Loucy (cell line): ENCODE measurements at regions not wholly inside any gene's neighbourhood (a gene's known extent, or its start where the extent isn't known, plus 50 kb on each side); places are given as distances from the start of the nearest gene placed in this dataset.

Experiments
- H2AFZ ChIP-seq: fragments of 200-600 bp; sonication (generic); 2 replicates; pipeline ENCODE4 v1.6.0; 2016; ENCODE audit warnings: antibody characterized with exemption, mild to moderate bottlenecking, low read length, moderate library complexity
- H3F3A ChIP-seq: fragments of 200-600 bp; 2 replicates; pipeline ENCODE4 v1.6.0; 2016; ENCODE audit warnings: antibody characterized with exemption, low read depth, mild to moderate bottlenecking
- H3K27me3 ChIP-seq: fragments of 200-600 bp; sonication (generic); 2 replicates; pipeline ENCODE4 v1.6.1; 2014; ENCODE audit warnings: low read length, mild to moderate bottlenecking; ENCODE audit not compliant: insufficient read depth, poor library complexity, severe bottlenecking
- H3K36me3 ChIP-seq: fragments of 200-600 bp; sonication (generic); 2 replicates; pipeline ENCODE4 v1.6.1; 2016; ENCODE audit warnings: low read length; ENCODE audit not compliant: insufficient read depth
- H3K4me1 ChIP-seq: fragments of 200-600 bp; sonication (generic); 2 replicates; pipeline ENCODE4 v1.5.1; 2014; ENCODE audit warnings: low read length, mild to moderate bottlenecking; ENCODE audit not compliant: insufficient read depth, poor library complexity, severe bottlenecking
- H3K4me2 ChIP-seq: fragments of 200-600 bp; sonication (generic); 2 replicates; pipeline ENCODE4 v1.6.0; 2014; ENCODE audit warnings: antibody characterized with exemption, low read length, low read depth, mild to moderate bottlenecking; ENCODE audit not compliant: poor library complexity, severe bottlenecking
- H3K4me3 ChIP-seq: fragments of 200-600 bp; sonication (generic); 2 replicates; pipeline ENCODE4 v1.5.1; 2014; ENCODE audit warnings: low read length, mild to moderate bottlenecking, mixed read lengths; ENCODE audit not compliant: poor library complexity, severe bottlenecking
- H3K79me2 ChIP-seq: fragments of 200-600 bp; sonication (generic); 2 replicates; pipeline ENCODE4 v1.6.1; 2014; ENCODE audit warnings: low read length; ENCODE audit not compliant: insufficient read depth
- H3K9ac ChIP-seq: fragments of 200-600 bp; sonication (generic); 2 replicates; pipeline ENCODE4 v1.6.0; 2014; ENCODE audit warnings: mild to moderate bottlenecking, low read depth, low read length, moderate library complexity; ENCODE audit not compliant: poor library complexity, severe bottlenecking
- H3K9me2 ChIP-seq: fragments of 200-600 bp; sonication (generic); replicated peaks from 2 replicates; pipeline ENCODE4 v1.6.1; 2016; ENCODE audit warnings: low read depth, low read length, mixed read lengths
- H3K9me3 ChIP-seq: fragments of 200-600 bp; sonication (generic); 2 replicates; pipeline ENCODE4 v1.6.1; 2014; ENCODE audit warnings: mild to moderate bottlenecking, antibody characterized with exemption, low read length, low read depth; ENCODE audit not compliant: insufficient read depth
- H4K20me1 ChIP-seq: fragments of 200-600 bp; sonication (generic); 2 replicates; pipeline ENCODE4 v1.6.0; 2014; ENCODE audit warnings: antibody characterized with exemption, low read length, mild to moderate bottlenecking; ENCODE audit not compliant: insufficient read depth, poor library complexity, severe bottlenecking
- EZH2phosphoT487 ChIP-seq: fragments of 200-600 bp; IDR thresholded peaks from 2 replicates; pipeline ENCODE4 v1.6.1; 2018; ENCODE audit warnings: antibody characterized with exemption, mild to moderate bottlenecking, moderate library complexity, borderline replicate concordance
- TF ChIP-seq, protein P1 (sequence below): fragments of 200-600 bp; sonication (generic); conservative IDR thresholded peaks from 2 replicates; pipeline ENCODE4 v1.5.1; 2014; ENCODE audit warnings: mild to moderate bottlenecking, antibody characterized with exemption, low read length

DNA sequence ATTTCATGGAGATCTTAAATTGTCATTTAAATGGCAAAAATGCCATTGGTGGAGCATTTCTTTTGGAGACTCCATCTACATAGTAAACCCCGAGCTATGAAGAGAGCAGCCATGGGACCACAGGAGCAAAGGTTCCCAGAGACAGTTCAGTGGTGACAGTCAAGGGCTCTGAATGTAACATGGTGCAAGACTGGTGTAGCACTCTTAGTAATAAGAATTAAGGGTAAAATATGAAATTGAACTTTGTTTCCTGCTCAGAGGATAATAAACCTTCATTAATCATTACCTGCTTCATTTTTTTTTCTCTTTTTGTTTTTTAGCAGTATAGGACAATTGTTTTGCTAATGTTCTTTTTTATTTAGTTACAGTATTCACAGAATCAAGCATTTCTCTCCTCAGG, 717.5 kb upstream of the POM121L12 start:
- Histone ChIP-seq H3F3A (no peaks in the 10 kb centered on the region), H3K9me3 (no peaks in the 10 kb centered on the region), H2AFZ (no peak overlapping the region), H3K27me3 (no peaks in the 10 kb centered on the region), H3K4me3 (no peak overlapping the region), H3K4me2 (no peak overlapping the region), H3K9me2 (no peaks in the 10 kb centered on the region), H3K79me2 (no peaks in the 10 kb centered on the region), H4K20me1 (no peaks in the 10 kb centered on the region), H3K4me1 (no peaks in the 10 kb centered on the region), H3K36me3 (no peaks in the 10 kb centered on the region), H3K9ac (no peak overlapping the region)
- TF ChIP-seq, protein P1, sequence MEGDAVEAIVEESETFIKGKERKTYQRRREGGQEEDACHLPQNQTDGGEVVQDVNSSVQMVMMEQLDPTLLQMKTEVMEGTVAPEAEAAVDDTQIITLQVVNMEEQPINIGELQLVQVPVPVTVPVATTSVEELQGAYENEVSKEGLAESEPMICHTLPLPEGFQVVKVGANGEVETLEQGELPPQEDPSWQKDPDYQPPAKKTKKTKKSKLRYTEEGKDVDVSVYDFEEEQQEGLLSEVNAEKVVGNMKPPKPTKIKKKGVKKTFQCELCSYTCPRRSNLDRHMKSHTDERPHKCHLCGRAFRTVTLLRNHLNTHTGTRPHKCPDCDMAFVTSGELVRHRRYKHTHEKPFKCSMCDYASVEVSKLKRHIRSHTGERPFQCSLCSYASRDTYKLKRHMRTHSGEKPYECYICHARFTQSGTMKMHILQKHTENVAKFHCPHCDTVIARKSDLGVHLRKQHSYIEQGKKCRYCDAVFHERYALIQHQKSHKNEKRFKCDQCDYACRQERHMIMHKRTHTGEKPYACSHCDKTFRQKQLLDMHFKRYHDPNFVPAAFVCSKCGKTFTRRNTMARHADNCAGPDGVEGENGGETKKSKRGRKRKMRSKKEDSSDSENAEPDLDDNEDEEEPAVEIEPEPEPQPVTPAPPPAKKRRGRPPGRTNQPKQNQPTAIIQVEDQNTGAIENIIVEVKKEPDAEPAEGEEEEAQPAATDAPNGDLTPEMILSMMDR: no peak
- no peak for TF ChIP-seq EZH2phosphoT487

DNA sequence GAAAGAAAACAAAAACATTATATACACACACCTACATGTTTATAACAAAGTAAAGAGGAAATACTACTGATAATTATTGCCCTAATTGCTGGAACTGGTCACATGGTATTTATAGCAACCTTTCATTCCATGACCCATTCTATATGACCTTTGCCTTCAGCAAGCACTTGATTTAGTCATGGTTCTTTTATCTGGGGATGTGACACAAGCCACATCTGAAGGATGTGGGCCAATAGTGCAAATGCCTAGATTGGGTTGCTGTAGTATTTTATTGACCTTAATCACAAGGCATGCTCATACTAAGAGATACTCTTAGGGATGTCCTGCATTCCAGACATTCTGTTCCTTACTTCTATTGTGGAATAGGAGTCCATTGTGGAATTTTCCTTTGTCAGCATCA, 723.5 kb upstream of the POM121L12 start:
- no peaks in the 10 kb centered on the region for H3K9me3 ChIP-seq
- no peaks in the 10 kb centered on the region for H3K36me3 ChIP-seq
- no peak overlapping the region for H3K4me2 ChIP-seq
- no peaks in the 10 kb centered on the region for H4K20me1 ChIP-seq
- no peaks in the 10 kb centered on the region for H3K79me2 ChIP-seq
- H3K4me1 ChIP-seq: no peaks in the 10 kb centered on the region
- no peaks in the 10 kb centered on the region for H3K27me3 ChIP-seq
- no peak overlapping the region for H2AFZ ChIP-seq
- H3K9ac ChIP-seq: no peak overlapping the region
- no peaks in the 10 kb centered on the region for H3K9me2 ChIP-seq
- no peak overlapping the region for H3K4me3 ChIP-seq
- H3F3A ChIP-seq: no peaks in the 10 kb centered on the region
- no peak for TF ChIP-seq EZH2phosphoT487
- TF ChIP-seq, protein P1: no peak

DNA sequence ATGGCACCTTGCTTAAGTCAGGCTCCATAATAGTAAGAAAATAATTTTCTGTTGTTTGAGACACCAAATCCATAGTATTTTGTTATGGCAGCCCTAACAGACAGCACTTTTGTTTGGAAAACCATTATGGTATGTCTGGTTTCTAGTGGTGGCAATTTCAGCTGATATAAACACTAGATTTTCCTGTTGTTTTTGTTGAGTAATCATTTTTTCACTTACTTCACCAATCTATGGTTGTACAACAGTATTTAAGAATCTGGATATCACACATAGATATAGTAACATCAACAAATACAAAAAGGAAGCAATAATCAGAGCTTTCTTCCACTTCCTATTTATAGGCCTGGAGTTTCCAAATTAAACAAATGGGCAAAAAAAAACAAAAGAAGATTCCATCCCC, 725.8 kb upstream of the POM121L12 start:
- Histone ChIP-seq H3K4me3 (no peak overlapping the region), H3K4me1 (no peaks in the 10 kb centered on the region), H3K27me3 (no peaks in the 10 kb centered on the region), H3K79me2 (no peaks in the 10 kb centered on the region), H3K9ac (no peak overlapping the region), H3F3A (no peaks in the 10 kb centered on the region), H3K36me3 (no peaks in the 10 kb centered on the region), H4K20me1 (no peaks in the 10 kb centered on the region), H3K9me2 (no peaks in the 10 kb centered on the region), H3K9me3 (no peaks in the 10 kb centered on the region), H2AFZ (no peak overlapping the region), H3K4me2 (no peak overlapping the region)
- TF ChIP-seq, protein P1: no peak
- TF ChIP-seq EZH2phosphoT487: no peak
